ENCODE measurements at regions not wholly inside any gene's neighbourhood (a gene's known extent, or its start where the extent isn't known, plus 50 kb on each side); places are given as distances from the start of the nearest gene placed in this dataset.

DNA sequence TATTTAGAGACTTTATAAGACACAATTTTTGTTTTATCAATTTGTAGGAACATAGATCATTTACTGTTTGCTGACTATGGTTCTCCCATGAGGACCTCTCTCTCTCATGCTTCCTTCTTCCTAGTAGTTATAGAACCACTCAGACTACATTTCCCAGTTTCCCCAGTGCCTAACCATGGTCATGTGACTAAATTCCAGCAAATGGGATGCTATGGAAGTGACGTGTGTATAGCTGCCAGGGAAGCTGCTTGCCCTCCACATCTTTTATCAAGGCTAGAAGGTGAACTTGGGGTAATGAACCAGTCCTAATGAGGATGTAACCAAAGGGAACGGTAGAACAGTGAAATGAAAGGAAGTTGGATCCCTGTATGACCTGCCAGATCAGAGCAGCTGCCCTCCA is 184.0 kb downstream of the MIS18A start:
- Histone ChIP-seq H3K27me3 (no peaks in the 10 kb centered on the region), H3K4me3 (no peak overlapping the region), H3K27ac (no peak overlapping the region), H3K36me3 (no peaks in the 10 kb centered on the region), H3K4me1 (ENCODE audit: insufficient read depth) (no peaks in the 10 kb centered on the region), H3K9me3 (peaks cover 0 to 5% of the 10 kb centered on the region in 2 donors)
- TF ChIP-seq CTCF (IDR thresholded peaks at IDR 0.05), result no peak
- no peak for TF ChIP-seq POLR2A (IDR thresholded peaks at IDR 0.05)
- no peak for TF ChIP-seq EP300 (IDR thresholded peaks at IDR 0.05)
- intact Hi-C loops (cut with DNase I), result no loop called here
- WGBS, 3 donors, result 12 to 26% (median 23%) methylated on average over 2 of the region's 2 CpGs
- DNase-seq, result no peak

- no peak for DNase-seq
- no peaks in the 10 kb centered on the region for H3K36me3 ChIP-seq
- peaks cover 0 to 5% of the 10 kb centered on the region in 2 donors for H3K9me3 ChIP-seq
- no peak overlapping the region for H3K27ac ChIP-seq
- TF ChIP-seq POLR2A (IDR thresholded peaks at IDR 0.05) (no peak), EP300 (IDR thresholded peaks at IDR 0.05) (no peak), CTCF (IDR thresholded peaks at IDR 0.05) (no peak)
- intact Hi-C loops (cut with DNase I), result no loop called here
- no peak overlapping the region for H3K4me3 ChIP-seq
- no peaks in the 10 kb centered on the region for H3K27me3 ChIP-seq
- WGBS, 3 donors, result 86 to 94% (median 88%) methylated on average over 7 of the region's 7 CpGs
- H3K4me1 ChIP-seq (ENCODE audit: insufficient read depth), result no peaks in the 10 kb centered on the region
Measured at GRCh38 chr21:32093646-32094462, 185.0 kb downstream of the MIS18A start.

DNA sequence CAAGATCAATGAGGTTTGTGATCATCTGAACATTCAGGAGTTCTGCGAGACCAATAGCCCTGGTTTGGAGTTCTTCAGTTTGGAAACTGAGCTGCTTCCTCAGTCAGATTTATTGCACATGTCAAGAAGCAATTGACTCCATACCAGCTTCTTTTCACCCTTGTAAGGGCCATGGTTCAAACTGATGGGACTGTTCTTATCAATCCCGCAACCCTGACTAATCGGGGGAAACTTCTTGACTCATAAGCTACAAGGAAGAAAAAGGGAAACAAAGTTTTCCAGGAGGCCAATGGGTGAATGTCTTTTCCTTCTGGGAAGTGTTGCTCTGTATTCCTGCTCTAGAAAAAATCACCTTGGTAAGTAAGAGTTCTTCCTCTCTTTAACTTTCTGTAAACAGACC is 187.9 kb downstream of the MIS18A start:
- intact Hi-C loops (cut with DNase I), result no loop called here

GRCh38 chr21:32089766-32090165 is 189.1 kb downstream of the MIS18A start:
- H3K27me3 ChIP-seq, result no peaks in the 10 kb centered on the region
- no peaks in the 10 kb centered on the region for H3K36me3 ChIP-seq
- intact Hi-C loops (cut with DNase I), result no loop called here
- H3K27ac ChIP-seq, result no peak overlapping the region
- TF ChIP-seq EP300 (IDR thresholded peaks at IDR 0.05) (no peak), CTCF (IDR thresholded peaks at IDR 0.05) (no peak)
- 26 to 29% (median 26%) methylated on average over 2 of the region's 2 CpGs for WGBS, 3 donors
- no peaks in the 10 kb centered on the region for H3K4me1 ChIP-seq (ENCODE audit: insufficient read depth)
- no peak for DNase-seq
- H3K9me3 ChIP-seq, result peaks cover 0 to 5% of the 10 kb centered on the region in 2 donors
- H3K4me3 ChIP-seq, result no peak overlapping the region

More for the DNA sequence above, 187.9 kb downstream of the MIS18A start:
- Histone ChIP-seq H3K27ac (no peak overlapping the region), H3K27me3 (no peaks in the 10 kb centered on the region), H3K36me3 (no peaks in the 10 kb centered on the region), H3K4me3 (no peak overlapping the region), H3K4me1 (ENCODE audit: insufficient read depth) (no peaks in the 10 kb centered on the region), H3K9me3 (peaks cover 0 to 5% of the 10 kb centered on the region in 2 donors)
- no peak for DNase-seq
- TF ChIP-seq POLR2A (IDR thresholded peaks at IDR 0.05) (no peak), EP300 (IDR thresholded peaks at IDR 0.05) (no peak), CTCF (IDR thresholded peaks at IDR 0.05) (no peak)
- 75 to 86% (median 76%) methylated on average over 3 of the region's 3 CpGs for WGBS, 3 donors

Measured in ovary (tissue), 7 donors.